Right renal cortex interstitium (tissue), 3 donors: ENCODE measurements at regions not wholly inside any gene's neighbourhood (a gene's known extent, or its start where the extent isn't known, plus 50 kb on each side); places are given as distances from the start of the nearest gene placed in this dataset.

Experiments used
- DNase-seq, 3 donors: peaks; one replicate each; pipeline ENCODE4 v3.0.0-alpha.2; 2013; ENCODE audit warnings: low read depth in 3 of 3, low spot score in 2 of 3

- no peak for DNase-seq
Observed at GRCh38 chr2:118479020-118479419, 368.4 kb downstream of the EN1 start.

DNA sequence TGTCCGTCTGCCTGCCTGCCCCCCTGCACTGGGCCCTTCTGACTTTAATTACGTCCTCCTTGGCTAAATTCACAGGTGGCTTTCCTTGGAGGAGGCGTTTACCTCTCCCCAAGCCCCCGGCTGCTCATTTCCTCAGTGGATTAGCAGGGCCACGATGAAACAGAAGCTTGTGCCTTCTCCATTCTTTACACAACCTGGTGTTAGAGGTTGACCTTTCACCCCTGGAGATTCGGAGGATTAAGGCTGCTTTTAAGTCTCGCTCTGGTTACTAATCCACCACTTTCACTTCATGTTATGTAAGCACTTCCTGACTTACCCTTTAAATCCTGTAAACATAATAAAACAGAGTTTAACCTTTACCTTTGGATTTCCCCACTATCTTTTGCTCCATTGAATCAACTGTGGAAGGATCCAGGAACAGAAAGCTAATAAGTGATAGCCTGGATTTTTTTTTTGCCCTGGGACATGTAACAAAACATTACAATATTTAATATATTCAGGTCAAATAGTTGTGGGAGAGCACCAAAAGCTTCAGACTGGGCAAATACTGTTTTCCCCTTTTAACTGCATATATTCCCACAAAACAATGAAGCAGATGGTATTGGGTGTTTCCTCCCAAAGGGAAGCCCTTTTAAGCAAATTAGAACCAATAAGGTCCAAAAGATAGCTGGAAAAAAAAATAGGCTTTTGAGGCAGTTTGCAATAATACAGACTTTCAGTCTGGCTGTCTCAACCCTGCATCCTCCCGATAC, 370.2 kb downstream of the EN1 start:
- no peak for DNase-seq

DNA sequence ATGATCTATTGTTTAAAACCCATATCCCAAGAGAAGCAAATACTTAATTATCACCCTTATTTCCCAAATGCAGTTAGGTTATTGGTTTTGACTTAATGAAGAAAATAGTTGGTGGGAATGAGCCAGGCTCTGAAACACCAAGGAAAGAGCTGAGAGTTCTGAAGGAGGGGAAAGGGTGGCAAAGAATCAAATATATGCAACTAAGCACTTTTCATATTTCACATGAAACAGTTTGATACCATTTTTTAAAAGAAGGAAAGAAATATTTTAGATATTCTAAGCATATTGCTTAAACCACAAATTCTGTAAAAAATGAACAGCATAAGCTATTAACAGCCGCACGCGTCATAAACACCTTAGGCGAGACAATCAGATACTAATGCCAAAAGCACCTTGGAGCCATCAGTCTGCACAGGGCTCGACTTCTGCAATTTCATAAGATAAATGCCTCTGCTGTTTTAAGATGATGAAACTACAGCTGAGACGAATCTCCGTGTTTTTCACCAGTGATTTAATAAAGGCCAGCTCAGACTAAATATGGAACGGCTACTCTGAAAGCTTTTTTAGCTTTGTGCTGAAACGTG, 371.7 kb downstream of the EN1 start:
- DNase-seq = no peak

DNA sequence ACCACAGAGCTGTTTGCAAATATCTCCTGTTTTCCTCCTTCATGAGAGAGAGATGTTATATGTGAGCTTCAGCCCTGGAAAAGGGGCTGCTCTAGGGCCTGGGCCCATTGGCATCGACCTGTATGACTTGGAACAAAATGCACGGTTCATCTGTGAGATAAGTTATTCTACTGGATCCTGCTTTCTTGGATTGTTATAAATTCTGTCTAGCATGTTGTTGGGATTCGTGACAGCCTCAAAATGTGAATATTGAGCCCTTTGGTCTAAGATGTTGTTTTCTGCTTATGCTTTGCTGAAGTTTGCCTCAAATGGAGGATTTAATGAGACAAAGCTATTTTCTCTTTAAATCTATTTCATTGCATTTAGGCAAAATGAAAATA, 372.9 kb downstream of the EN1 start:
- DNase-seq = no peak

DNA sequence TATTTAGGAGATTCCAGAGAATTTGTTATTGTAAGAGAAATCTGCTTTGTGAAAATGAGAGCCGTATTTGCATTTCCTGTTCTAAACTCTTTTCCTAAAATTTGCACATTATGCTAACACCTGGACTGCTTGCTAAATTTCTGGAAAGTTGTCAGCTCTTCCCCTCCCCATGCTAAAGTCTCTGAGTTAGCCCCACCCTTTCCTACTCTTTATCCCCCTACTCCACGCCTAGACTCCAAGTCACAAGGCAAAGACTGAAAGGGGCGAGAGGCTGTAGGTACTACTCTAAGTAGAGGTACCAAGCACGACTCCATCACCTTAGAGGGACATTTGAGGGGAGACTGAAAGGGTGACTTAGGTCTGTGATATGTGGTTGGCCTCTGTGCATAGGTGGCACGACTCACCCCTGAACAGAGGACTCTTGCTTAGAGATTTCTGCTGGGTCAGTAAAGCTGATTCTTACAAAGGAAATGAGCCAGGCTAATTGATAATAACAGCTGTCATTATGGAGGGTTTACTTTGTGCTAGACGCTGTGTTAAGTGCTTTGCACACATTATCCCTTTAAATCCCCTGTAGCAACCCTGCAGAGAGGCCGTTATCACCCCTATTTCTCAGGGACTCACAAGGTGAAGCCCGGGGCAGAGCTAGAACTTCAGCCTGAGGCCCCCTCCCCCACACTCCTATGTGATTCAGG, 373.5 kb downstream of the EN1 start:
- no peak for DNase-seq

DNA sequence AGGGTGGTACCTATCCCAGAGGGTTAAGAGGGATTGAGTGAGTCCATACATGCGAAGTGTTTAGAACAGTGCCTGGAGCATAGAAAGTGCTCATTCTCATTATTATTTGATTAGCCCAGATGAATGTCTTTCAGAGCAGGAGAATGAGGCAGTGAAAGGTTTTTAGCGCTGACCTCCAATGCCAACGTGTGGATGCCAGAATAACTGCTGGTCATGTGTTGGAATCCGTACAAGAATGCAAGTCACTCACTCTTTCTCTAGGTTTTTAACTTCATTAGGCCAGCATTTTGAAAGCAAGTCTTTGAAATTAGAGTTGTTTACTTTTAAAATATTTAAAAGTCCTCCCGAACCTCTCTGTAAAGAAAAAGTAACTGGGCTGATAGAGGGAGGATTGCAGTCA, 374.2 kb downstream of the EN1 start:
- no peak for DNase-seq

DNA sequence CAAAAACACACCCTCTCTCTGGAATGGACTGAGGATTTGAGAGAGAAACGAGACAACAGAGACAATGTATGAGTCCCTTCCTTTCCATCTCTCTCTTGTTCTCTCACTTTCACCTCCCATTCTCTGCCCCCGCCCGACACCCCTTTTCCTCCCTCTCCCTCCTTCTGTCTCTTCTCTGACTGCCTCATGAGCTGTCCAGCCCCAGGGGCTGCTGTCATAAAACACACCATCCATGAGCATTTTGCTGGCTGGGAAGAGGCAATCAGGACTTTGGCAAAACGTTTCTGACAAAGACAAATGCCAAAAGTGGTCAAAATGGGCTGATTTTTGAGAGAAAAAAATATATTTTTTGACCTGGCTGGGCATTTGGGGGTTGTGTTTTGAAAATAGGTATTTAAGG, 377.2 kb downstream of the EN1 start:
- DNase-seq = no peak

- no peak for DNase-seq
Observed at GRCh38 chr2:118469103-118469502, 378.3 kb downstream of the EN1 start.

- no peak for DNase-seq
Observed at GRCh38 chr2:118464546-118465265, 376.4 kb downstream of the INSIG2 start.

DNA sequence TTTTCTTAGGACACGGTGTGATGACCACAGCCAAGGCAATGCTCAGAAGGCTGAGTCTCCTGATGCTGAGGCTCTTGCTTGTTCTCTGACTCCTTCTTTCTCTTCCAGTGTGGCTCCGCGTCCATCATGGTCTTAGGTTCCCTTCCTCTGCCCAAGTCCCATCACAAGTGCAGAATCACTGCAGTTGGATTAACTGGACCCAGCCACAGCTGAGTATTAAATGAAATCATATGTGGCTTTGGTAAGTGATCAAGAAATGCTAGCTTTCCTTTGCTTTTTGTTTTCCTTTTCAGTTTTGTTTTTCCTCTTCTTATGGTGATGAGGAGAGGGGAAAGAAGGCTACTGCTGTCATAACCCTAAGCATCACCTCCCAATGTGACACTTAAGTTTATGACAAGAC, 375.8 kb downstream of the INSIG2 start:
- DNase-seq = no peak

DNA sequence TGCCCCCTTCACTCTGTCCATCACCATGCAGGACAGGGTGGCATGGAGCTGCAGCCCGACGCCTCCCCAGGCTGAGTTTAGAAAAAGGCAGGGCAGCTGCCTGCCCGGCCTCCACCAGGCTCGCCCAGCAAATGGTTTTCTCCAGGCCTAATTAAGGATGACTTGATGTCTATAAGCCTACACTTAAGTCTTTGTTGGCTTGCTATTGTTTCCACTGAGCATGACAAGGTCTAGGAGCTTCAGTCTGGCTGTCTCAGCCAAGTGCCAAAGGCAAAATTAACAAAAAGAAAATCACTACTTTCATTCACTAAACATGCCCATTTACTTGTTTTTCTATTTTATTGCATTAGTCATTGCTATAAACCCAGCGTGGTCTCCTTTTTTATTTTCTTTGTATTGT, 372.2 kb downstream of the INSIG2 start:
- DNase-seq = no peak

DNA sequence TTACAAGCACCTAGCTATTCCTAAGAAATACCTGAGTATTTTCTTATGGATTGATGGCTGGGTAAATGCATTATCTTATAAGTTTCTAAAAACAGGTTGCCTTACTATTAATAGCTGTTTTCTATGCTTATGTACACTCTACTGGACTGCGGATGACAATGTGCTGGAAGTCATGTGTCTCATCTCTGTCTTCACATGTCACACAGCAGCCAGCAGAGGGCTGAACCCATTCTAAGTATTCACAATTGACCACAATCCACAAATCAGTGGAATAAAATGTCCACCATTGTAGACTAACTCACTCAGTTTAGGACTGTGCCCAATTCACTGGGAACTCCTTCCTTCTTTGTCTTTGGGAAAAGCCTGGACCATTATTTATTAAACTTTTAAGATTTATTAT, 371.2 kb downstream of the INSIG2 start:
- no peak for DNase-seq

- DNase-seq = no peak
Observed at GRCh38 chr2:118457951-118458350, 369.7 kb downstream of the INSIG2 start.

GRCh38 chr2:118449401-118449800, 361.1 kb downstream of the INSIG2 start:
- no peak for DNase-seq

DNA sequence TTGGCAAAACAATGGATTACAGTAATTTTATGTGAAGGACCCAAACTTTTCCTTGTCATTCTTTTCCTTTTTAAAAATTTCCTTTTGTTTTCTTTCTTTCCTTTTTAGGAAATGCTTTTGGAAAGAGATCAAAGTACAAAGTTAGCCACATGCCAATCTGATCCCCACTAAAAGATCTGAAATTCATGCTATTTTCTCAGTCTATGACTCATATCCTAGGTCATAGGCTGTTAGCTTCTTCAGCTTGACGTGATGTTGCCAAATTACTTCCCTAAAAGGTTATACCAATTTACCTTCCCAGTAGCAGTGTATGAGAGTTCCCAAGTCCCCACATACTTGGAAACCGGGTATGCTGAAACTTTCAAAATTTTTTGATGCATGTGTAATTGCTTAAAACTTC, 355.3 kb downstream of the INSIG2 start:
- no peak for DNase-seq

GRCh38 chr2:118442996-118443553, 354.8 kb downstream of the INSIG2 start:
- no peak for DNase-seq

DNA sequence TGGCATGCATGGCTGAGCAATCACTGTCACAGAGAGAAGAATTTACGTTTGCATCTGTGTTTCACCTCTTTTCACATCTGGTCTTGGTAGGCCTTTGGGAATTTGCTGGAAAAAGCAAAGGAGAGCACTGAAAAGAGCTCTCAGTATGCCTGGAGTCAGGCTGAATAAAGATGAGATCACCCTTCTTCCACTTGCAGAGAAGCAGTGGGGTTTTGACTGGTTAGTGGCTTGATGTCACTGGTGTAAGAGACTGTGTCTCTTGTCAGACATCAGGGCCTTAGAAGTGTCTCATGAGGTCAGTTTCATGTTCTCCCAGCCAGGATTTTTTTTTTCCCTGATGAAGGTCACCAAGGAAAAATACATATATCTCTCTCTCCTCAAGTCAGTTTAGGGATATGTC, 353.8 kb downstream of the INSIG2 start:
- DNase-seq = no peak

DNA sequence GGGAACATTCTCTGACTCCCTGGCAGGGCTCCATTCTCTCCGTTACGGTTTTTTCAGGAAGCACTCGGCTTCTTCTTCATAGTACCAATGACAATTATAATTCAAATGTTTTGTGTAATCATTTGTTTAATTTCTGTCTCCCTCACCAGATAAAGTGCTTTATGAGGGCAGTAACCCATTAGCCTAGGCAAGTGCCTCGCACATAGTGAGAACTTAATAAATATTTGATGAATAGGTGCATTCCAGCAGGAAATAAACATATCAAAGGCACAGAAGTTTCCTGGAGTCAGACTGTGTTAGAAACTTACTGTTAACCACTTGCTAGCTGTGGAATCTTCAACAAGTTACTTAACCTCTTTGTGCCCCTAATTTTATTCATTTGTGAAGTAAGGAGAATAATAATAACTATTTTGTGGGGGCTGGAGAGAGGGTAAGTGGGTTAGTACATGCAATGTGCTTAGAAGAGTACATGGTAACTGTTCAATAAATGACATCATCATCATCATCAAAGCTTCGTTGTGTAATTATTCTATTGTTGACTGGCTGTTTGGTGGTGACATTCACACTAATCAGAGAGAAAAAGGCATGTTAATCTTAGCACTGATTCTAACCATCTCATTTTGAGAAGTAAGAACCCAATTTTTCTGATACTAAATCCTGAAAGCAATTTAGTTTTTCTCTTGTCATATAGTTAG, 352.3 kb downstream of the INSIG2 start:
- no peak for DNase-seq

GRCh38 chr2:118437501-118437900, 349.2 kb downstream of the INSIG2 start:
- no peak for DNase-seq

- DNase-seq = no peak
Observed at GRCh38 chr2:118431997-118432396, 343.7 kb downstream of the INSIG2 start.

DNA sequence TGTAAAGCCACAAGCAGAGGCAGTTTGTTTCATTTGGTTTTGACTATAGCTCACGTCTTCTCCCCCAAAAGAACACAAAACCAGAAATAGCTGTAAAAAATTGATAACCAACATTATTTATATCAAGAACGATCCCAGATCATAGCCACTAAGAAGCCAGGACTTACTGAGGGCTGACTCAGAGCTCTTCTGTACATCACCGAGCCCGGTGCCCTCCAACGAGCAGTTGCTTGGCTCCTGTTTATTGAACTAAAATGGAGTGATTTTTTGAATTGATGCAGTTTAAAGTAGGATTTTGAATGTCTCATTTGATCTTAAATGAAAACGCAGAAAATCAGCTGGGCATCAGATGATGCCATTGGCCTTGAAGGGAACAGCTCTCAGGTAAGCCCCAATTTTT, 343.3 kb downstream of the INSIG2 start:
- no peak for DNase-seq
